Lower lobe of right lung (tissue), 2 donors: ENCODE measurements at regions not wholly inside any gene's neighbourhood (a gene's known extent, or its start where the extent isn't known, plus 50 kb on each side); places are given as distances from the start of the nearest gene placed in this dataset.
"Not testable (repeated sequence)": the region's sequence is repeated elsewhere in the genome, so short reads cannot be mapped to it uniquely, and the experiment has no call there.

ENCODE experiments used
- ATAC-seq, 2 donors: fragments of 200-7000 bp; cut with Tn5 transposase; one replicate each; pipeline ENCODE4 v1.9.1; 2020 to 2022; ENCODE audit warnings: mild to moderate bottlenecking in 2 of 2, moderate library complexity in 2 of 2
- DNase-seq: peaks from one replicate; pipeline ENCODE4 v3.0.0-alpha.2; 2020
- H3K27ac ChIP-seq: fragments of 200-600 bp; one replicate; pipeline ENCODE4 v1.8.0; 2022
- H3K27me3 ChIP-seq: fragments of 200-600 bp; one replicate; pipeline ENCODE4 v1.8.0; 2022; ENCODE audit warnings: low read depth
- H3K36me3 ChIP-seq: fragments of 200-600 bp; one replicate; pipeline ENCODE4 v1.8.0; 2022; ENCODE audit warnings: mild to moderate bottlenecking
- H3K4me1 ChIP-seq: fragments of 200-600 bp; one replicate; pipeline ENCODE4 v1.8.0; 2022
- H3K4me3 ChIP-seq: fragments of 200-600 bp; one replicate; pipeline ENCODE4 v1.8.0; 2022; ENCODE audit warnings: mild to moderate bottlenecking
- H3K9me3 ChIP-seq: fragments of 200-600 bp; one replicate; pipeline ENCODE4 v1.8.0; 2022
- intact Hi-C: fragments of 100-400 bp; cut with DNase I; formaldehyde crosslinking; loops from one replicate; pipeline ENCODE4 v1.11.0; 2022
- TF ChIP-seq, protein P1 (sequence below): fragments of 200-600 bp; IDR thresholded peaks from one replicate; pipeline ENCODE4 v1.8.0; 2022; ENCODE audit warnings: antibody characterized with exemption, mild to moderate bottlenecking
- donor health status: DM: no; HTN: yes; CAD: no; lungs with severe emphysema.

DNA sequence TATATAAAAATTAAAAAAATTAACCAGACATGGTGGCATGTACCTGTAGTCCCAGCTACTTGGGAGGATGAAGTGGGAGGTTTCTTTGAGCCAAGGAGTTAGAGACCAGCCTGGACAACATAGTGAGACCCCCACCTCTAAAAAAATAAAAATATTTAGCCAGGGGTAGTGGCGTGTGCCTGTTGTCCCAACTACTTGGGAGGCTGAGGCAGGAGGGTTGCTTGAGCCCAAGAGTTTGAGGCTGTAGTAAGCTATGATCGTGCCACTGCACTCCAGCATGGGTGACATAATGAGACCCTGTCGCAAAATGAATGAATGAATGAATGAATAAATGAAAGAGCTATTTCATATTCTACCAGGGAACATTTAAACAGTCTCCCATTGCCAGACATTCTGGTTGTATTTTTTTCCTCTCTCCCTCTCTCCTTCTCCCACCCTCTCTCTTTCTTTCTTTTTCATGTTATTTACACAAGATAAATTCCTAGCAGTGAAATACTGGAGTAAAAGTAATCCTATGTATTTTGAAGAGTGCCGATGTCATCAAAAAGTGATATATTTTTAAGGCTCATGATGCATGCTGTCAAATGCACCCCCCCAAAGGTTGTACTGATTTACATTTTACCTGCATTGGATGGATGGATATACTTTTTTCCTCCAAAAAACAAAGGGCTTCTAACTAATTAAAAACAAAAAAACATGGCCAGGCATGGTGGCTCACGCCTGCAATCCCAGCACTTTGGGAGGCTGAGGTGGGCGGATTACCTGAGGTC is 194.8 kb upstream of the ZNF217 start:
- TF ChIP-seq, protein P1, sequence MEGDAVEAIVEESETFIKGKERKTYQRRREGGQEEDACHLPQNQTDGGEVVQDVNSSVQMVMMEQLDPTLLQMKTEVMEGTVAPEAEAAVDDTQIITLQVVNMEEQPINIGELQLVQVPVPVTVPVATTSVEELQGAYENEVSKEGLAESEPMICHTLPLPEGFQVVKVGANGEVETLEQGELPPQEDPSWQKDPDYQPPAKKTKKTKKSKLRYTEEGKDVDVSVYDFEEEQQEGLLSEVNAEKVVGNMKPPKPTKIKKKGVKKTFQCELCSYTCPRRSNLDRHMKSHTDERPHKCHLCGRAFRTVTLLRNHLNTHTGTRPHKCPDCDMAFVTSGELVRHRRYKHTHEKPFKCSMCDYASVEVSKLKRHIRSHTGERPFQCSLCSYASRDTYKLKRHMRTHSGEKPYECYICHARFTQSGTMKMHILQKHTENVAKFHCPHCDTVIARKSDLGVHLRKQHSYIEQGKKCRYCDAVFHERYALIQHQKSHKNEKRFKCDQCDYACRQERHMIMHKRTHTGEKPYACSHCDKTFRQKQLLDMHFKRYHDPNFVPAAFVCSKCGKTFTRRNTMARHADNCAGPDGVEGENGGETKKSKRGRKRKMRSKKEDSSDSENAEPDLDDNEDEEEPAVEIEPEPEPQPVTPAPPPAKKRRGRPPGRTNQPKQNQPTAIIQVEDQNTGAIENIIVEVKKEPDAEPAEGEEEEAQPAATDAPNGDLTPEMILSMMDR: no peak
- ATAC-seq: no peak
- no peak overlapping the region for H3K4me3 ChIP-seq

GRCh38 chr20:53787491-53787931 is 193.9 kb upstream of the ZNF217 start:
- H3K9me3 ChIP-seq, DNase-seq, H3K36me3 ChIP-seq, H3K4me3 ChIP-seq, H3K27ac ChIP-seq, ATAC-seq, H3K27me3 ChIP-seq, intact Hi-C loops: not testable (repeated sequence)
- peaks cover 18% of the 10 kb centered on the region for H3K4me1 ChIP-seq

More for the DNA sequence above, 194.8 kb upstream of the ZNF217 start:
- no peak for DNase-seq
- Histone ChIP-seq H3K9me3 (no peaks in the 10 kb centered on the region), H3K4me1 (peaks cover 18% of the 10 kb centered on the region), H3K36me3 (no peaks in the 10 kb centered on the region), H3K27me3 (no peaks in the 10 kb centered on the region), H3K27ac (no peak overlapping the region)
- intact Hi-C loops: no loop called here

- ATAC-seq (peak; percentile 35 to 47), DNase-seq (no peak)
- Histone ChIP-seq H3K4me1 (peaks cover 18% of the 10 kb centered on the region), H3K9me3 (no peaks in the 10 kb centered on the region), H3K36me3 (no peaks in the 10 kb centered on the region), H3K27ac (no peak overlapping the region), H3K4me3 (no peak overlapping the region), H3K27me3 (no peaks in the 10 kb centered on the region)
- TF ChIP-seq, protein P1: no peak
- intact Hi-C loops: no loop called here
Observed at GRCh38 chr20:53786445-53787267, 193.0 kb upstream of the ZNF217 start.

DNA sequence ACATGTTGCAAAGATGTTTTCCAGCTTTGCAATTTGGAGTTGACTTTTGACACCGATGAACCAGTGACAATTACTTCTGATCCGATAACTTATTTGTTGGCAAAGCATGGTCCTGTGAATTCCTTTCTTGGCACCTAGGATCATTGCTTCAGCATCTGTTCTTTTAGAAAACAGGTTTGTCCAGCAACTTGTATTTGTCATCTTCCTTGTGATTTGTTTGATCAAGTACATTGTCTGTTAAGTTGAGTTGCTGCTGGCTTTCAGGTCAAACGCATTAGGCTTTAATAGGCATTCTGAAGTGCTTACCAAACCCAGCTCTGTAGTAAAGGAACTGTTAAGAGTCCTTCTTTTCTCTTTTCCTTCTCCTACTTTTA is 192.4 kb upstream of the ZNF217 start:
- Histone ChIP-seq H3K4me3 (no peak overlapping the region), H3K27me3 (no peaks in the 10 kb centered on the region), H3K27ac (no peak overlapping the region), H3K4me1 (peaks cover 18% of the 10 kb centered on the region), H3K9me3 (no peaks in the 10 kb centered on the region), H3K36me3 (no peaks in the 10 kb centered on the region)
- no peak for DNase-seq
- ATAC-seq: no peak
- TF ChIP-seq, protein P1: no peak
- intact Hi-C loops: no loop called here

DNA sequence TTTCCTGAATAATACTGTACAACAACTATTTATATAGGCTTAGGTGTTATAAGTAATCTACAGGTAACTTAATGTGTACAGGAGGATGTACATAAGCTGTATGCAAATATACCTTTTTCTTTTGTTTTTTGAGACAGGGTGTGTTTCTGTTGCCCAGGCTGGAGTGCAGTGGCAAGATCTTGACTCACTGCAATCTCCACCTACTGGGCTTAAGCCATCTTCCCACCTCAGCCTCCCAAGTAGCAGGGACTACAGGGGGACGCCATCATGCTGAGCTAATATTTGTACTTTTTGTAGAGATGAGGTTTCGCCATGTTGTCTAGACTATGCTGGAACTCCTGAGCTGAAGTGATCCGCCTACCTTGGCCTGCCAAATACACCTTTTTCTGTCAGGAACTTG is 191.7 kb upstream of the ZNF217 start:
- H3K27me3 ChIP-seq: no peaks in the 10 kb centered on the region
- no peak for DNase-seq
- intact Hi-C loops: no loop called here
- H3K4me3 ChIP-seq: no peak overlapping the region
- no peaks in the 10 kb centered on the region for H3K9me3 ChIP-seq
- no peak overlapping the region for H3K27ac ChIP-seq
- no peak for ATAC-seq
- no peaks in the 10 kb centered on the region for H3K36me3 ChIP-seq
- H3K4me1 ChIP-seq: peaks cover 18% of the 10 kb centered on the region
- TF ChIP-seq, protein P1: no peak

DNA sequence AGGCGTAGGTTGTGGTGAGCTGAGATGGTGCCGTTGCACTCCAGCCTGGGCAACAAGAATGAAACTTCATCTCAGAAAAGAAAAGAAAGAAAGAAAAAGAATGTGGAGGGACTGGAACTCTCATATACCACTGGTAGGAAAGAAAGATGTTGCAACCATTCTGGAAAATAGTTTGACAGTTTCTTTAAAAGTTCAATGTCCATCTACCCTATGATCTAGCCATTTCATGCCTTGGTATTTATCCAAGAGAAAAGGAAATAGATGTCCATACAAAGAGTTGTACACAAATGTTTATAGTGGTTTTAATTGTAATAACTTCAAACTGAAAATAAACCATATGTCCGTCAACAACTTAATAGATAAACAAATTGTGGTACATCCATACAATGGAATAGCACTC is 190.1 kb upstream of the ZNF217 start:
- Histone ChIP-seq H3K27ac (no peak overlapping the region), H3K27me3 (no peaks in the 10 kb centered on the region), H3K4me1 (peaks cover 18% of the 10 kb centered on the region), H3K36me3 (no peaks in the 10 kb centered on the region), H3K4me3 (no peak overlapping the region), H3K9me3 (no peaks in the 10 kb centered on the region)
- intact Hi-C loops: no loop called here
- DNase-seq: no peak
- no peak for ATAC-seq
- TF ChIP-seq, protein P1: no peak
